ENCODE measurements at regions not wholly inside any gene's neighbourhood (a gene's known extent, or its start where the extent isn't known, plus 50 kb on each side); places are given as distances from the start of the nearest gene placed in this dataset.

DNA sequence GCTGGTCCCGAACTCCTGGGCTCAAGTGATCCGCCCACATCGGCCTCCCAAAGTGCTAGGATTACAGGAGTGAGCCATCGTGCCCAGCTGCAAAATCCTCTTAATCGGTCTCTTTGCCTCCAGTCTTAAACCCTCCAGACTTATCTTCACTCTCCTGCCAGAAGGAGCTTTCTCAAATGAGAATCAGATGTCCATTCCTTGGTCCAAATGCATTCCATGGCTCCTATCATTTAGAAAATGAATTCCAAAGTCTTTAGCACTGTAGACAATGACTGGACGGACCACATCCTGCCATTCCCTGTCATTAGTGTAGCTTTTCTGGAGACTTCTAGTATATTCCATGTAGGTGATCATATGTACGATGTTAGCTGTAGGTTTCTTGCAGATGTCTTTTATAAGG lies 141.9 kb downstream of the ID4 start:
- TF ChIP-seq, protein P1, sequence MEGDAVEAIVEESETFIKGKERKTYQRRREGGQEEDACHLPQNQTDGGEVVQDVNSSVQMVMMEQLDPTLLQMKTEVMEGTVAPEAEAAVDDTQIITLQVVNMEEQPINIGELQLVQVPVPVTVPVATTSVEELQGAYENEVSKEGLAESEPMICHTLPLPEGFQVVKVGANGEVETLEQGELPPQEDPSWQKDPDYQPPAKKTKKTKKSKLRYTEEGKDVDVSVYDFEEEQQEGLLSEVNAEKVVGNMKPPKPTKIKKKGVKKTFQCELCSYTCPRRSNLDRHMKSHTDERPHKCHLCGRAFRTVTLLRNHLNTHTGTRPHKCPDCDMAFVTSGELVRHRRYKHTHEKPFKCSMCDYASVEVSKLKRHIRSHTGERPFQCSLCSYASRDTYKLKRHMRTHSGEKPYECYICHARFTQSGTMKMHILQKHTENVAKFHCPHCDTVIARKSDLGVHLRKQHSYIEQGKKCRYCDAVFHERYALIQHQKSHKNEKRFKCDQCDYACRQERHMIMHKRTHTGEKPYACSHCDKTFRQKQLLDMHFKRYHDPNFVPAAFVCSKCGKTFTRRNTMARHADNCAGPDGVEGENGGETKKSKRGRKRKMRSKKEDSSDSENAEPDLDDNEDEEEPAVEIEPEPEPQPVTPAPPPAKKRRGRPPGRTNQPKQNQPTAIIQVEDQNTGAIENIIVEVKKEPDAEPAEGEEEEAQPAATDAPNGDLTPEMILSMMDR (conservative IDR thresholded peaks at IDR 0.05; ENCODE audit: low read depth, low read length), result no peak
- no peak for TF ChIP-seq EZH2 (IDR thresholded peaks at IDR 0.05; ENCODE audit: borderline replicate concordance, low read depth, low read length, poor library complexity, severe bottlenecking)
